HCT116 (cell line): ENCODE measurements at regions not wholly inside any gene's neighbourhood (a gene's known extent, or its start where the extent isn't known, plus 50 kb on each side); places are given as distances from the start of the nearest gene placed in this dataset.

Experiments
- ATAC-seq: fragments of 200-7000 bp; cut with Tn5 transposase; 2 replicates; pipeline ENCODE4 v1.9.1; 2020; ENCODE audit warnings: mild to moderate bottlenecking, moderate library complexity
- BruUV-seq: library from RNA; stranded (reverse); fragments of 400-500 nt; replicated peaks from 2 replicates; lab custom pipeline; 2021; lab: Mats Ljungman, UMichigan
- CTCF ChIA-PET: fragments of 300-600 bp; sonication (Branson Sonifier 250); formaldehyde crosslinking; loops from one replicate; lab custom pipeline; 2021; ENCODE audit warnings: antibody characterized with exemption; lab: Charles Lee
- POLR2A ChIA-PET: fragments of 300-600, 350-600 bp; sonication (Branson Sonifier 250); formaldehyde crosslinking; loops from one replicate; lab custom pipeline; 2021; ENCODE audit warnings: antibody characterized with exemption; lab: Charles Lee
- RAD21 ChIA-PET, 2 experiments: fragments of 300-600 bp; sonication (Branson Sonifier 250); formaldehyde crosslinking; loops; one replicate each; lab custom pipeline; 2023; ENCODE audit warnings: low total read pairs in 2 of 2; ENCODE audit not compliant: uncharacterized antibody in 2 of 2, unreplicated experiment in 2 of 2, low non-redundant PET in 1 of 2; lab: Charles Lee
- DNase-seq: peaks from one replicate; pipeline ENCODE4 v3.0.0-alpha.2; 2010; ENCODE audit warnings: low read depth, low spot score
- H2AFZ ChIP-seq: fragments of 200-600 bp; shearing (Covaris generic), sonication (generic); 2 replicates; pipeline ENCODE4 v1.6.1; 2017; ENCODE audit warnings: low read depth, mixed run types, mixed read lengths, antibody characterized with exemption, low read length; ENCODE audit not compliant: poor library complexity, severe bottlenecking
- H3K27ac ChIP-seq: 2 replicates; pipeline ENCODE4 v1.5.1; 2012; ENCODE audit warnings: low read depth, low read length
- H3K27me3 ChIP-seq: fragments of 200-600 bp; sonication (generic); 2 replicates; pipeline ENCODE4 v1.6.1; 2016; ENCODE audit warnings: mixed run types, low read length, mixed read lengths; ENCODE audit not compliant: insufficient read depth
- H3K36me3 ChIP-seq, 2 experiments: fragments of 200-500 bp in 1 of 2; fragments of 200-600 bp in 1 of 2; sonication (Bioruptor generic) in 1 of 2; sonication (generic) in 1 of 2; 2 replicates each; pipeline versions ENCODE4 v1.5.1 to v1.6.1; 2014 to 2016; ENCODE audit warnings: low read length in 2 of 2, inconsistent platforms in 1 of 2, mixed read lengths in 1 of 2, mixed run types in 1 of 2; ENCODE audit not compliant: insufficient read depth in 2 of 2, control insufficient read depth in 1 of 2
- H3K4me1 ChIP-seq, 2 experiments: fragments of 200-600 bp in 1 of 2; sonication (generic) in 1 of 2; 2 replicates each; pipeline versions ENCODE4 v1.5.1 to v1.6.1; 2012 to 2017; ENCODE audit warnings: low read length in 2 of 2, inconsistent platforms in 1 of 2, mild to moderate bottlenecking in 1 of 2, mixed read lengths in 1 of 2, mixed run types in 1 of 2, moderate library complexity in 1 of 2; ENCODE audit not compliant: insufficient read depth in 2 of 2, control insufficient read depth in 1 of 2
- H3K4me2 ChIP-seq: fragments of 200-600 bp; sonication (generic); 2 replicates; pipeline ENCODE4 v1.6.1; 2017; ENCODE audit warnings: mixed run types, low read length, mixed read lengths
- H3K4me3 ChIP-seq, 2 experiments: fragments of 200-600 bp in 1 of 2; sonication (generic) in 1 of 2; replicated peaks in 1 of 2; 2 replicates each; pipeline ENCODE4 v1.5.1; 2011 to 2016; ENCODE audit warnings: low read length in 2 of 2, control low read depth in 1 of 2, low read depth in 1 of 2, mild to moderate bottlenecking in 1 of 2, mixed read lengths in 1 of 2, mixed run types in 1 of 2
- H3K79me2 ChIP-seq: fragments of 200-600 bp; sonication (generic); 2 replicates; pipeline ENCODE4 v1.6.1; 2017; ENCODE audit warnings: mild to moderate bottlenecking, mixed run types, low read length, moderate library complexity, mixed read lengths; ENCODE audit not compliant: insufficient read depth
- H3K9ac ChIP-seq: fragments of 200-600 bp; sonication (generic); 2 replicates; pipeline ENCODE4 v1.6.1; 2016; ENCODE audit warnings: low read length, mixed read lengths
- H3K9me2 ChIP-seq: fragments of 200-600 bp; sonication (generic), shearing (Covaris generic); 2 replicates; pipeline ENCODE4 v1.6.1; 2017; ENCODE audit warnings: mixed run types, mild to moderate bottlenecking, moderate library complexity; ENCODE audit not compliant: insufficient read depth
- H3K9me3 ChIP-seq, 2 experiments: fragments of 200-500 bp in 1 of 2; fragments of 200-600 bp in 1 of 2; sonication (Bioruptor generic) in 1 of 2; sonication (generic) in 1 of 2; 2 replicates each; pipeline ENCODE4 v1.6.1; 2014 to 2017; ENCODE audit warnings: low read length in 2 of 2, mixed read lengths in 2 of 2, inconsistent platforms in 1 of 2, low read depth in 1 of 2, mild to moderate bottlenecking in 1 of 2, mixed run types in 1 of 2, moderate library complexity in 1 of 2; ENCODE audit not compliant: control insufficient read depth in 1 of 2, insufficient read depth in 1 of 2
- H4K20me1 ChIP-seq: fragments of 200-600 bp; sonication (generic), shearing (Covaris generic); 2 replicates; pipeline ENCODE4 v1.6.1; 2017; ENCODE audit warnings: mixed run types, mild to moderate bottlenecking, moderate library complexity; ENCODE audit not compliant: insufficient read depth
- EGR1 ChIP-seq: IDR thresholded peaks from 2 replicates; pipeline ENCODE4 v1.6.1; 2012; ENCODE audit warnings: low read depth
- EZH2 ChIP-seq: fragments of 200-600 bp; sonication (generic); IDR thresholded peaks from 2 replicates; pipeline ENCODE4 v1.6.1; 2017; ENCODE audit warnings: antibody characterized with exemption, mixed run types
- JUND ChIP-seq: IDR thresholded peaks from 2 replicates; pipeline ENCODE4 v1.6.1; 2012
- POLR2A ChIP-seq: IDR thresholded peaks from 2 replicates; pipeline ENCODE4 v1.7.0; 2011; ENCODE audit warnings: borderline replicate concordance; ENCODE audit not compliant: insufficient read depth, insufficient read length; ENCODE audit errors: extremely low read depth
- POLR2AphosphoS5 ChIP-seq: IDR thresholded peaks from 2 replicates; pipeline ENCODE4 v1.6.1; 2011; ENCODE audit warnings: mild to moderate bottlenecking, low read depth, low read length, moderate library complexity
- RAD21 ChIP-seq: IDR thresholded peaks from 2 replicates; pipeline ENCODE4 v1.6.1; 2012; ENCODE audit warnings: low read depth, mild to moderate bottlenecking
- SIN3A ChIP-seq: IDR thresholded peaks from 2 replicates; pipeline ENCODE4 v1.6.1; 2012; ENCODE audit warnings: low read depth
- SP1 ChIP-seq: IDR thresholded peaks from 2 replicates; pipeline ENCODE4 v1.6.1; 2012; ENCODE audit warnings: low read depth
- ZFX ChIP-seq: fragments of 450-650 bp; IDR thresholded peaks from 2 replicates; pipeline ENCODE4 v1.6.1; 2017
- ZNF274 ChIP-seq: fragments of 200-500 bp; sonication (Bioruptor generic); IDR thresholded peaks from 2 replicates; pipeline ENCODE4 v1.6.1; 2014; ENCODE audit warnings: mild to moderate bottlenecking, low read depth, low read length, inconsistent platforms
- intact Hi-C: fragments of 100-400 bp; cut with micrococcal nuclease; formaldehyde crosslinking; loops from 2 replicates; pipeline ENCODE4 v1.10.0; 2022
- TF ChIP-seq, protein P1 (sequence below): IDR thresholded peaks from 2 replicates; pipeline ENCODE4 v1.6.1; 2012; ENCODE audit warnings: low read depth
- TF ChIP-seq, protein P2 (sequence below): IDR thresholded peaks from 2 replicates; pipeline ENCODE4 v1.6.1; 2012
- TF ChIP-seq, protein P3 (sequence below): IDR thresholded peaks from 2 replicates; pipeline ENCODE4 v1.6.1; 2012
- TF ChIP-seq, protein P4 (sequence below): IDR thresholded peaks from 2 replicates; pipeline ENCODE4 v1.6.1; 2011; ENCODE audit warnings: mild to moderate bottlenecking, low read length, moderate library complexity; ENCODE audit not compliant: insufficient replicate concordance; ENCODE audit errors: extremely low read depth

DNA sequence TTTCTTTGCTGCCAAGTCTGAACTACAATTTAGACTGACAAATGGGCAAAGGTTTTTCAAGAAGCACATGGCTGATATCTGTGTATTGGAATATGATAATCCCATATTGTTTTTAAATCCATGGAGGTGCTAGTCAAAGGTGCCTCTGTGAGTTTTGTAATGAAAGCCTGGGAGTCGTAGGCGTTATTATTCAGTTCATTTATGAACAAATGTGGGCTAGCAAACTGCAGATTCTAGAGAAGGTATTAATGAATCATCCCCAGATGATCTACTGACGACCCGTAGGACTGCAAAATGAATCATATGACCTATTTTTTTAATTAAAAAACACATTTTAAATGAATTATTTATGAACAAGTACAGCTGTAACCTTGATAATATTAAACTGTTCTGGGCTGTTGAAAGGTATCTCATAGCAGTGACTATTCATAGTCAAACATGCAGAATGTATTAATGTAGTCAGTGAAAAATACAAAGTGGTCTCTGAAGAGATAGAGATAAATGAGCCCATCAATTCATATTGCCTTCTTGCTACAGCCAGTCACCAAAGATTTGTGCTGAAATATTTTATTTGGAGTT, 1317.8 kb upstream of the MAP3K7 start:
- TF ChIP-seq SIN3A, result no peak
- TF ChIP-seq, protein P1, sequence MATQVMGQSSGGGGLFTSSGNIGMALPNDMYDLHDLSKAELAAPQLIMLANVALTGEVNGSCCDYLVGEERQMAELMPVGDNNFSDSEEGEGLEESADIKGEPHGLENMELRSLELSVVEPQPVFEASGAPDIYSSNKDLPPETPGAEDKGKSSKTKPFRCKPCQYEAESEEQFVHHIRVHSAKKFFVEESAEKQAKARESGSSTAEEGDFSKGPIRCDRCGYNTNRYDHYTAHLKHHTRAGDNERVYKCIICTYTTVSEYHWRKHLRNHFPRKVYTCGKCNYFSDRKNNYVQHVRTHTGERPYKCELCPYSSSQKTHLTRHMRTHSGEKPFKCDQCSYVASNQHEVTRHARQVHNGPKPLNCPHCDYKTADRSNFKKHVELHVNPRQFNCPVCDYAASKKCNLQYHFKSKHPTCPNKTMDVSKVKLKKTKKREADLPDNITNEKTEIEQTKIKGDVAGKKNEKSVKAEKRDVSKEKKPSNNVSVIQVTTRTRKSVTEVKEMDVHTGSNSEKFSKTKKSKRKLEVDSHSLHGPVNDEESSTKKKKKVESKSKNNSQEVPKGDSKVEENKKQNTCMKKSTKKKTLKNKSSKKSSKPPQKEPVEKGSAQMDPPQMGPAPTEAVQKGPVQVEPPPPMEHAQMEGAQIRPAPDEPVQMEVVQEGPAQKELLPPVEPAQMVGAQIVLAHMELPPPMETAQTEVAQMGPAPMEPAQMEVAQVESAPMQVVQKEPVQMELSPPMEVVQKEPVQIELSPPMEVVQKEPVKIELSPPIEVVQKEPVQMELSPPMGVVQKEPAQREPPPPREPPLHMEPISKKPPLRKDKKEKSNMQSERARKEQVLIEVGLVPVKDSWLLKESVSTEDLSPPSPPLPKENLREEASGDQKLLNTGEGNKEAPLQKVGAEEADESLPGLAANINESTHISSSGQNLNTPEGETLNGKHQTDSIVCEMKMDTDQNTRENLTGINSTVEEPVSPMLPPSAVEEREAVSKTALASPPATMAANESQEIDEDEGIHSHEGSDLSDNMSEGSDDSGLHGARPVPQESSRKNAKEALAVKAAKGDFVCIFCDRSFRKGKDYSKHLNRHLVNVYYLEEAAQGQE, result no peak
- TF ChIP-seq JUND, result no peak
- TF ChIP-seq, protein P2, sequence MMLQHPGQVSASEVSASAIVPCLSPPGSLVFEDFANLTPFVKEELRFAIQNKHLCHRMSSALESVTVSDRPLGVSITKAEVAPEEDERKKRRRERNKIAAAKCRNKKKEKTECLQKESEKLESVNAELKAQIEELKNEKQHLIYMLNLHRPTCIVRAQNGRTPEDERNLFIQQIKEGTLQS, result no peak
- TF ChIP-seq EZH2, result no peak
- no peak for TF ChIP-seq POLR2A
- TF ChIP-seq SP1, result no peak
- TF ChIP-seq ZFX, result no peak
- TF ChIP-seq, protein P3, sequence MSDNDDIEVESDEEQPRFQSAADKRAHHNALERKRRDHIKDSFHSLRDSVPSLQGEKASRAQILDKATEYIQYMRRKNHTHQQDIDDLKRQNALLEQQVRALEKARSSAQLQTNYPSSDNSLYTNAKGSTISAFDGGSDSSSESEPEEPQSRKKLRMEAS, result no peak
- no peak for TF ChIP-seq EGR1
- TF ChIP-seq POLR2AphosphoS5, result no peak
- no peak for TF ChIP-seq ZNF274
- TF ChIP-seq, protein P4, sequence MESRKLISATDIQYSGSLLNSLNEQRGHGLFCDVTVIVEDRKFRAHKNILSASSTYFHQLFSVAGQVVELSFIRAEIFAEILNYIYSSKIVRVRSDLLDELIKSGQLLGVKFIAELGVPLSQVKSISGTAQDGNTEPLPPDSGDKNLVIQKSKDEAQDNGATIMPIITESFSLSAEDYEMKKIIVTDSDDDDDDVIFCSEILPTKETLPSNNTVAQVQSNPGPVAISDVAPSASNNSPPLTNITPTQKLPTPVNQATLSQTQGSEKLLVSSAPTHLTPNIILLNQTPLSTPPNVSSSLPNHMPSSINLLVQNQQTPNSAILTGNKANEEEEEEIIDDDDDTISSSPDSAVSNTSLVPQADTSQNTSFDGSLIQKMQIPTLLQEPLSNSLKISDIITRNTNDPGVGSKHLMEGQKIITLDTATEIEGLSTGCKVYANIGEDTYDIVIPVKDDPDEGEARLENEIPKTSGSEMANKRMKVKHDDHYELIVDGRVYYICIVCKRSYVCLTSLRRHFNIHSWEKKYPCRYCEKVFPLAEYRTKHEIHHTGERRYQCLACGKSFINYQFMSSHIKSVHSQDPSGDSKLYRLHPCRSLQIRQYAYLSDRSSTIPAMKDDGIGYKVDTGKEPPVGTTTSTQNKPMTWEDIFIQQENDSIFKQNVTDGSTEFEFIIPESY, result no peak
- no peak for TF ChIP-seq RAD21
- Histone ChIP-seq H3K27ac (no peak overlapping the region), H3K9me3 (peaks cover 5 to 22% of the 10 kb centered on the region in 2 experiments; a peak in 2 of 4 replicates), H3K79me2 (no peaks in the 10 kb centered on the region), H3K27me3 (no peaks in the 10 kb centered on the region), H3K4me3 (no peak overlapping the region), H3K4me2 (no peak overlapping the region), H3K9me2 (no peaks in the 10 kb centered on the region), H4K20me1 (no peaks in the 10 kb centered on the region), H3K4me1 (no peaks in the 10 kb centered on the region), H2AFZ (no peak overlapping the region), H3K36me3 (no peaks in the 10 kb centered on the region), H3K9ac (no peak overlapping the region)
- ChIA-PET POLR2A (no interaction called here), RAD21 (no interaction called here), CTCF (no interaction called here)
- no TSS peak for BruUV-seq
- no peak for DNase-seq
- intact Hi-C loops, result no loop called here
- ATAC-seq, result no peak
